Uterus (tissue), 2 donors: ENCODE measurements at regions not wholly inside any gene's neighbourhood (a gene's known extent, or its start where the extent isn't known, plus 50 kb on each side); places are given as distances from the start of the nearest gene placed in this dataset.
A peak's percentile ranks its signal among the peaks of the same experiment; 100 is the strongest.

Source experiments
- CTCF ChIP-seq, 4 experiments: fragments of 200-600 bp in 2 of 4; fragments of 450-650 bp in 2 of 4; sonication (generic) in 2 of 4; IDR thresholded peaks; one replicate each; pipeline ENCODE4 v1.5.1; 2016 to 2019; ENCODE audit warnings: antibody characterized with exemption in 4 of 4, mild to moderate bottlenecking in 2 of 4, moderate library complexity in 1 of 4
- POLR2A ChIP-seq, 2 donors: fragments of 450-650 bp; IDR thresholded peaks; one replicate each; pipeline ENCODE4 v1.6.1; 2016; ENCODE audit warnings: antibody characterized with exemption in 2 of 2, mild to moderate bottlenecking in 1 of 2, moderate library complexity in 1 of 2

GRCh38 chr5:79857714-79858409, 133.2 kb downstream of the MTX3 start:
- TF ChIP-seq POLR2A (IDR thresholded peaks at IDR 0.05), result no peak
- TF ChIP-seq CTCF (IDR thresholded peaks at IDR 0.05), result peak; percentile 82 to 91 (median 89)
